Bone marrow (tissue), 2 donors: ENCODE measurements at regions not wholly inside any gene's neighbourhood (a gene's known extent, or its start where the extent isn't known, plus 50 kb on each side); places are given as distances from the start of the nearest gene placed in this dataset.
"Not testable (repeated sequence)": the region's sequence is repeated elsewhere in the genome, so short reads cannot be mapped to it uniquely, and the experiment has no call there.

Source experiments
- DNase-seq, 2 donors: peaks; one replicate each; lab custom pipeline; 2025; lab: John Stamatoyannopoulos, UW

- not testable (repeated sequence) for DNase-seq
Measured at GRCh38 chr20:29533566-29534177, 1723.8 kb upstream of the DEFB115 start.

DNA sequence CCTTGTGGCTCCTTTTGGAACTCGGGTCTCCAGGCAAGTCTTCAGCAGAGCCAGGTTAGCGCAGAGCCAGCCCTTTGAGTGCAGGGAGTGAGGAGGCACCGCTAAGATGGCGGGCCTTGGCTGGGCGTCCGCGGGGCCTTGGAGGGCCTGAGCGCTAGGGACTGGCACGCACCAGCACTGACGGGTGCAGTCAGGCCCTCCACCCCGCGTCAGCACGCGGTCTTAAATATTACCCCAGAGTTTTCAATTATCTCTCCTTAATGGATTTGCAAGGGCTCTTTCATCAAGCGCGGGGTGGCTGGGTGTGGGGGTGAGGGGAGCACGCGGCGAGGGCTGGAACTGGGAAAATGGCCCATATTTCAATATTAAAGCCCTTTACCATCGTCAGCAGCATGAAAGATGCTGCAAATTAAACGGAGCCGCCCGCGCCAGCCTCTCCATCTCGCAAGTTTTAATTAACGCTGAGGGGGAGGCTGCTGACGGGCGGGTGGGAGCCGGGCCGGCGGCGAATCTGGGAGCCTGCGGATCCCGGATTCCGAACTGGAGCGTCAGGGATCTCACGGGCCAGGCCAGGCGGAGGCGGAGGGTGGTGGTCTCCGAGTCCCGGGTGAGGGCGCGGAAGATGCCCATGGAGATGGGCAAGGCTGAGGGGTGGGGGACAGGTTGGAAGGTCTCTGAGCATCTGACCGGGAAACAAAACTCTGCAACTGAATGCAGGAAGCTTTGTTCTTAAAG is 1690.4 kb upstream of the DEFB115 start:
- not testable (repeated sequence) for DNase-seq

- DNase-seq = not testable (repeated sequence)
Measured at GRCh38 chr20:29567671-29568070, 1689.8 kb upstream of the DEFB115 start.

DNA sequence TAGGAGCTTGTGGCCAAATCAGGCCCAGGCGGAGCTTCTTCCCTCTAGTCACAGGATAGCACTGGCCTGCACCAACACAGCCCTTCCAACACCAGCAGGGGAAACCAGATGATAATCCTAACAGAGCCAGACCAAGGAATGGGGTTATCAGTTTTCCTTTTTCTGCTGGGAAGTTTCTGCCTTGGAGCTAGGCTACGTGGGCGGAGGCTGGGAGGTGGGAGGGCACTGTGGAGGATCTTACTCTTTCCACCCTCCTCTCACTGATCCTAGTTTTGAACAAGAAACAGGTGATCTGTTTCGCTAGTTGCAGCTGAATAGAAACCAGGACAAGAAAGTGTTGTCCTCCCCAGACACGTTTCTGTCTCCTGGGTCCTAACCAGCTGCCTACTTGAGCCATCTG is 1687.3 kb upstream of the DEFB115 start:
- not testable (repeated sequence) for DNase-seq

- not testable (repeated sequence) for DNase-seq
Measured at GRCh38 chr20:29589530-29589929, 1667.9 kb upstream of the DEFB115 start.

DNA sequence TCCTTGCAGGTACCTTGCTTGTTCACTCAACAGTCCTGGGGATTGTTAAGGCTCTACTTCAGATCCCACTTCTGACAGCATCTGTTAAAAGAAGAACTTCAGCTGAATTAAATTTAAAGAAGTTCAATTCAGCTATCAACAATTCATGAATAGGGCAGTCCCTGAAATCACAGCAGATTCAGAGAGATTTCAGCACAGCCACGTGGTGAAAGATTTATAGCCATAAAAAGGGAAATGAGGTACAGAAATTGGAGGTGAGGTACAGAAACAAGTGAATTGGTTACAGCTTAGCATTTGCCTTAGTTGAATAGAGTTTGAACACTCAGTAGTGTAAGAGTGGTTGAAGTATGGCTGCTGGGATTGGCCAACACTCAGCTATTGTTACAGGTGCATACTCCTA is 1653.3 kb upstream of the DEFB115 start:
- DNase-seq = not testable (repeated sequence)

DNA sequence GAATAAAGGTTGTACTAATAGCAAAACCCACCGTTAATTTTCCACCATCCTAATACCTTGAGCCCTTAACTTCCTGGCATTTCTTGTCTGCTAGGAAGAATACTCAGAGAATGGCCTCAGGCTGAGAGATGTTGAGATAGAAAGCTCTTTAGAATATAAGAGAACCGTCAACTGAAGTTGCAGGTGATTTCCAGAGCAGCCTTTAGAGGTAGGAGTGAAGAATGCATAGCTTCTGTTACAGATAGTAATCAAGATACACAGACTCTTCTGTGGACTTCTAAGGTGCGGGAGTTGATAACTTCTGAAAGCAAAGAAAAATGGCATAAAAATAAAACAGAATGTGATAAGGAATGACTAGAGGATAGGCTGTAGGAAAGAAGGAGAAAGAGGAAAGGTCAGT is 1651.3 kb upstream of the DEFB115 start:
- not testable (repeated sequence) for DNase-seq

DNA sequence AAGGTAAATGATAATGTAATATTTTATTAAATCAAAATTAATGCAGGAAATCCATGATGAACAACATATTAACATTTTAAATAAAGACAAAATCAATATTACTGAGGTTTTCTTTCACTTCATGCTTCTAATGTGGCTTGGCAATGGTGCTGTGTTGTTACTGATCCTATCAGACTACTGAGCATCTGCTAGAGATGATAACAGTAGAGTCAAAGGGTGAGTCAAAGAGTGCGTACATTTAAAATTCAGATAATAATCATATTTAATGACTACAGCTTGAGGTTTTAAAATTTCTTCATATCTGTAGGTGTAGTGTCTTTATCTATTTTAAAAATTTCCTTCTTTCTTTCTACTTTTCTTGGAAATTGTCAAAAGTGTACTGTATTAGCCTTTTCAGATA is 1628.1 kb upstream of the DEFB115 start:
- not testable (repeated sequence) for DNase-seq
